ENCODE measurements at regions not wholly inside any gene's neighbourhood (a gene's known extent, or its start where the extent isn't known, plus 50 kb on each side); places are given as distances from the start of the nearest gene placed in this dataset.

DNA sequence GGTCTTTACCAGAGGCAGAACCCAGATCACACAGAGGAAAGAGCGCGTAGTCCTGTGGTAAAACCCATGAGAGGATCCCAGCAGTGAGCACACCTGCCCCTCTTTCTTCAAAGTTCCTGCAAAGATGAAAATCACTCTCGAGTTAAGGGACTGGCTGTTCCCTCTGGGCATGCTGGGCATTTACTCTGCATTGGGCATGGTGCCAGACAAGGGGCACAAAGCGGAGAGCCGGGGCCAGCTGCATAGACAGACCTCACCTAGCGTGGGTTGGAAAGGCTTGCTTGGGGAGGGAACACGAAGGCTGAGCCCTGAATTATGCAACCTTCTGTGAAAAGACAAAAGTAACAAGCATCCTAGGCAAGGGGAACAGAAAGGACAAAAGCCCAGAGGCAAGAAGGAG, 120.0 kb upstream of the TCERG1L start:
- Mint-ChIP-seq H3K9me3 (no peaks in the 10 kb centered on the region), H3K4me1 (ENCODE audit: low read depth) (no peaks in the 10 kb centered on the region), H3K4me3 (no peak overlapping the region), H3K27ac (no peak overlapping the region), H3K36me3 (ENCODE audit: low read depth) (no peaks in the 10 kb centered on the region), H3K27me3 (peaks cover 11% of the 10 kb centered on the region)
- TF ChIP-seq CTCF (IDR thresholded peaks at IDR 0.05) = no peak
- Histone ChIP-seq H3K36me3 (ENCODE audit: insufficient read depth, low read length) (no peaks in the 10 kb centered on the region), H3K4me3 (ENCODE audit: low read length) (no peak overlapping the region), H3K27me3 (ENCODE audit: control insufficient read depth in 1 of 2, insufficient read depth in 2 of 2, low read length in 2 of 2) (peaks cover 0 to 3% of the 10 kb centered on the region in 2 experiments), H3K27ac (ENCODE audit: low read depth in 1 of 2, low read length in 2 of 2) (no peak overlapping the region), H3K4me1 (ENCODE audit: insufficient read depth, low read length) (no peaks in the 10 kb centered on the region), H3K9me3 (ENCODE audit: control insufficient read depth in 1 of 2, insufficient read depth in 1 of 2, low read length in 2 of 2) (peaks cover 0 to 14% of the 10 kb centered on the region in 2 experiments)
- intact Hi-C loops (cut with DNase I, micrococcal nuclease) = no loop called here
- ChIA-PET CTCF (no interaction called here), POLR2A (no interaction called here)
- ATAC-seq (ENCODE audit: poor library complexity) (no peak), DNase-seq (no peak)

GRCh38 chr10:131431978-131432690, 120.6 kb upstream of the TCERG1L start:
- Mint-ChIP-seq H3K9me3 (no peaks in the 10 kb centered on the region), H3K4me3 (no peak overlapping the region), H3K27ac (no peak overlapping the region), H3K4me1 (ENCODE audit: low read depth) (no peaks in the 10 kb centered on the region), H3K36me3 (ENCODE audit: low read depth) (no peaks in the 10 kb centered on the region), H3K27me3 (peaks cover 14% of the 10 kb centered on the region)
- no peaks in the 10 kb centered on the region for H3K4me1 ChIP-seq (ENCODE audit: insufficient read depth, low read length)
- H3K36me3 ChIP-seq (ENCODE audit: insufficient read depth, low read length) = no peaks in the 10 kb centered on the region
- TF ChIP-seq CTCF (IDR thresholded peaks at IDR 0.05) = no peak
- ChIA-PET CTCF (no interaction called here), POLR2A (no interaction called here)
- peaks cover 0 to 14% of the 10 kb centered on the region in 2 experiments for H3K9me3 ChIP-seq (ENCODE audit: control insufficient read depth in 1 of 2, insufficient read depth in 1 of 2, low read length in 2 of 2)
- ATAC-seq (ENCODE audit: poor library complexity) = no peak
- no peak overlapping the region for H3K27ac ChIP-seq (ENCODE audit: low read depth in 1 of 2, low read length in 2 of 2)
- intact Hi-C loops (cut with DNase I, micrococcal nuclease) = no loop called here
- no peak for DNase-seq
- peaks cover 0 to 3% of the 10 kb centered on the region in 2 experiments for H3K27me3 ChIP-seq (ENCODE audit: control insufficient read depth in 1 of 2, insufficient read depth in 2 of 2, low read length in 2 of 2)
- H3K4me3 ChIP-seq (ENCODE audit: low read length) = no peak overlapping the region

- TF ChIP-seq CTCF (IDR thresholded peaks at IDR 0.05) = no peak
- no peaks in the 10 kb centered on the region for H3K4me1 Mint-ChIP-seq (ENCODE audit: low read depth)
- H3K27ac ChIP-seq (ENCODE audit: low read depth in 1 of 2, low read length in 2 of 2) = no peak overlapping the region
- H3K4me3 Mint-ChIP-seq = no peak overlapping the region
- H3K9me3 Mint-ChIP-seq = no peaks in the 10 kb centered on the region
- no peaks in the 10 kb centered on the region for H3K36me3 ChIP-seq (ENCODE audit: insufficient read depth, low read length)
- H3K27ac Mint-ChIP-seq = no peak overlapping the region
- H3K9me3 ChIP-seq (ENCODE audit: control insufficient read depth in 1 of 2, insufficient read depth in 1 of 2, low read length in 2 of 2) = peaks cover 0 to 21% of the 10 kb centered on the region in 2 experiments
- no peaks in the 10 kb centered on the region for H3K36me3 Mint-ChIP-seq (ENCODE audit: low read depth)
- intact Hi-C loops (cut with DNase I, micrococcal nuclease) = no loop called here
- CTCF ChIA-PET = interaction anchor here (0.6 kb wide), 1 partner anchor 37 kb away, joined by 3 read pairs; no protein-coding TSS in a partner anchor
- POLR2A ChIA-PET = no interaction called here
- ATAC-seq (ENCODE audit: poor library complexity) (no peak), DNase-seq (no peak)
- H3K27me3 ChIP-seq (ENCODE audit: control insufficient read depth in 1 of 2, insufficient read depth in 2 of 2, low read length in 2 of 2) = peaks cover 0 to 3% of the 10 kb centered on the region in 2 experiments
- peaks cover 14% of the 10 kb centered on the region for H3K27me3 Mint-ChIP-seq
- H3K4me3 ChIP-seq (ENCODE audit: low read length) = no peak overlapping the region
- H3K4me1 ChIP-seq (ENCODE audit: insufficient read depth, low read length) = no peaks in the 10 kb centered on the region
Measured at GRCh38 chr10:131433568-131433967, 122.0 kb upstream of the TCERG1L start.
